GM23338 (cell line): ENCODE measurements at regions not wholly inside any gene's neighbourhood (a gene's known extent, or its start where the extent isn't known, plus 50 kb on each side); places are given as distances from the start of the nearest gene placed in this dataset.

ENCODE experiments used
- EZH2 ChIP-seq: fragments of 200-600 bp; sonication (generic); IDR thresholded peaks from one replicate; pipeline ENCODE4 v1.8.0; 2017; ENCODE audit warnings: antibody characterized with exemption, mild to moderate bottlenecking, low read depth; ENCODE audit not compliant: unreplicated experiment
- EZH2phosphoT487 ChIP-seq: fragments of 200-600 bp; sonication (generic); IDR thresholded peaks from one replicate; pipeline ENCODE4 v1.8.1; 2018; ENCODE audit warnings: antibody characterized with exemption; ENCODE audit not compliant: unreplicated experiment
- POLR2AphosphoS5 ChIP-seq: IDR thresholded peaks from 2 replicates; pipeline ENCODE4 v1.6.1; 2016; ENCODE audit warnings: antibody characterized with exemption, low read depth
- STAT1 ChIP-seq: IDR thresholded peaks from one replicate; pipeline ENCODE4 v1.6.1; 2016; ENCODE audit warnings: antibody characterized with exemption; ENCODE audit not compliant: unreplicated experiment
- TF ChIP-seq, protein P1 (sequence below), 2 experiments: fragments of 200-600 bp in 1 of 2; sonication (generic) in 1 of 2; conservative IDR thresholded peaks; 2 replicates each; pipeline versions ENCODE4 v1.5.1 to v1.6.1; 2016 to 2017; ENCODE audit warnings: antibody characterized with exemption in 2 of 2, low read depth in 2 of 2, mild to moderate bottlenecking in 2 of 2, moderate library complexity in 1 of 2
- TF ChIP-seq, protein P2 (sequence below): IDR thresholded peaks from 2 replicates; pipeline ENCODE4 v1.6.1; 2016; ENCODE audit warnings: antibody characterized with exemption
- TF ChIP-seq, protein P3 (sequence below): IDR thresholded peaks from one replicate; pipeline ENCODE4 v1.6.1; 2018; ENCODE audit warnings: antibody characterized with exemption; ENCODE audit not compliant: unreplicated experiment

DNA sequence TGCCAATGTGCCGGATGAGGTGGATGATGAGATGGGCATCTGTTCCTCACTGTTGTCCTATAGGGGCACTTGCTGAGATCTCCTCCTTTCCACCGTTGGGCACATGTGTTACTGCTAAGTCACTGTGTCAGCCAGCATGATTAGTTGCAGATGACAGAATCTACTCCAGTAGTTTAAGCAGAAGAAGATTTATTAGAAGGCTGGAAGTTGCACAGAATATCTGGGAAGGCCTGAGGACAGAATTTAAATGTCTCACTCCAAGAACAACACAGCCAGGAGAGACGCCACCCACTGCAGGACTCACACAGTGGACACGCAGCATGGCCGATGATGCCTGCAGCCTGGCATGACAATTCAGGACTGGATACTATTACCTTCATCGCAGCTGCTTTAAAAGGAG, 157.5 kb downstream of the NSG2 start:
- TF ChIP-seq, protein P1, sequence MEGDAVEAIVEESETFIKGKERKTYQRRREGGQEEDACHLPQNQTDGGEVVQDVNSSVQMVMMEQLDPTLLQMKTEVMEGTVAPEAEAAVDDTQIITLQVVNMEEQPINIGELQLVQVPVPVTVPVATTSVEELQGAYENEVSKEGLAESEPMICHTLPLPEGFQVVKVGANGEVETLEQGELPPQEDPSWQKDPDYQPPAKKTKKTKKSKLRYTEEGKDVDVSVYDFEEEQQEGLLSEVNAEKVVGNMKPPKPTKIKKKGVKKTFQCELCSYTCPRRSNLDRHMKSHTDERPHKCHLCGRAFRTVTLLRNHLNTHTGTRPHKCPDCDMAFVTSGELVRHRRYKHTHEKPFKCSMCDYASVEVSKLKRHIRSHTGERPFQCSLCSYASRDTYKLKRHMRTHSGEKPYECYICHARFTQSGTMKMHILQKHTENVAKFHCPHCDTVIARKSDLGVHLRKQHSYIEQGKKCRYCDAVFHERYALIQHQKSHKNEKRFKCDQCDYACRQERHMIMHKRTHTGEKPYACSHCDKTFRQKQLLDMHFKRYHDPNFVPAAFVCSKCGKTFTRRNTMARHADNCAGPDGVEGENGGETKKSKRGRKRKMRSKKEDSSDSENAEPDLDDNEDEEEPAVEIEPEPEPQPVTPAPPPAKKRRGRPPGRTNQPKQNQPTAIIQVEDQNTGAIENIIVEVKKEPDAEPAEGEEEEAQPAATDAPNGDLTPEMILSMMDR (conservative IDR thresholded peaks at IDR 0.05; ENCODE audit: low read depth in 2 of 2): no peak
- no peak for TF ChIP-seq STAT1
- TF ChIP-seq EZH2phosphoT487: no peak
- TF ChIP-seq EZH2: no peak
- TF ChIP-seq POLR2AphosphoS5: no peak
- TF ChIP-seq, protein P2, sequence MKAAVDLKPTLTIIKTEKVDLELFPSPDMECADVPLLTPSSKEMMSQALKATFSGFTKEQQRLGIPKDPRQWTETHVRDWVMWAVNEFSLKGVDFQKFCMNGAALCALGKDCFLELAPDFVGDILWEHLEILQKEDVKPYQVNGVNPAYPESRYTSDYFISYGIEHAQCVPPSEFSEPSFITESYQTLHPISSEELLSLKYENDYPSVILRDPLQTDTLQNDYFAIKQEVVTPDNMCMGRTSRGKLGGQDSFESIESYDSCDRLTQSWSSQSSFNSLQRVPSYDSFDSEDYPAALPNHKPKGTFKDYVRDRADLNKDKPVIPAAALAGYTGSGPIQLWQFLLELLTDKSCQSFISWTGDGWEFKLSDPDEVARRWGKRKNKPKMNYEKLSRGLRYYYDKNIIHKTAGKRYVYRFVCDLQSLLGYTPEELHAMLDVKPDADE: no peak
- TF ChIP-seq, protein P3, sequence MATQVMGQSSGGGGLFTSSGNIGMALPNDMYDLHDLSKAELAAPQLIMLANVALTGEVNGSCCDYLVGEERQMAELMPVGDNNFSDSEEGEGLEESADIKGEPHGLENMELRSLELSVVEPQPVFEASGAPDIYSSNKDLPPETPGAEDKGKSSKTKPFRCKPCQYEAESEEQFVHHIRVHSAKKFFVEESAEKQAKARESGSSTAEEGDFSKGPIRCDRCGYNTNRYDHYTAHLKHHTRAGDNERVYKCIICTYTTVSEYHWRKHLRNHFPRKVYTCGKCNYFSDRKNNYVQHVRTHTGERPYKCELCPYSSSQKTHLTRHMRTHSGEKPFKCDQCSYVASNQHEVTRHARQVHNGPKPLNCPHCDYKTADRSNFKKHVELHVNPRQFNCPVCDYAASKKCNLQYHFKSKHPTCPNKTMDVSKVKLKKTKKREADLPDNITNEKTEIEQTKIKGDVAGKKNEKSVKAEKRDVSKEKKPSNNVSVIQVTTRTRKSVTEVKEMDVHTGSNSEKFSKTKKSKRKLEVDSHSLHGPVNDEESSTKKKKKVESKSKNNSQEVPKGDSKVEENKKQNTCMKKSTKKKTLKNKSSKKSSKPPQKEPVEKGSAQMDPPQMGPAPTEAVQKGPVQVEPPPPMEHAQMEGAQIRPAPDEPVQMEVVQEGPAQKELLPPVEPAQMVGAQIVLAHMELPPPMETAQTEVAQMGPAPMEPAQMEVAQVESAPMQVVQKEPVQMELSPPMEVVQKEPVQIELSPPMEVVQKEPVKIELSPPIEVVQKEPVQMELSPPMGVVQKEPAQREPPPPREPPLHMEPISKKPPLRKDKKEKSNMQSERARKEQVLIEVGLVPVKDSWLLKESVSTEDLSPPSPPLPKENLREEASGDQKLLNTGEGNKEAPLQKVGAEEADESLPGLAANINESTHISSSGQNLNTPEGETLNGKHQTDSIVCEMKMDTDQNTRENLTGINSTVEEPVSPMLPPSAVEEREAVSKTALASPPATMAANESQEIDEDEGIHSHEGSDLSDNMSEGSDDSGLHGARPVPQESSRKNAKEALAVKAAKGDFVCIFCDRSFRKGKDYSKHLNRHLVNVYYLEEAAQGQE: no peak
